Uterus (tissue), 3 donors: ENCODE measurements at regions not wholly inside any gene's neighbourhood (a gene's known extent, or its start where the extent isn't known, plus 50 kb on each side); places are given as distances from the start of the nearest gene placed in this dataset.

ENCODE experiments used
- DNase-seq, 2 donors: peaks; one replicate each; pipeline ENCODE4 v3.0.0-alpha.2; 2019 to 2020
- H3K27ac ChIP-seq, 2 donors: fragments of 200-600 bp; sonication (generic); 1 replicate in 1 of 2; 2 replicates in 1 of 2; pipeline ENCODE4 v1.5.1; 2016 to 2018
- H3K27me3 ChIP-seq, 2 donors: fragments of 200-600 bp; sonication (generic); one replicate each; pipeline ENCODE4 v1.5.1; 2018 to 2019; ENCODE audit warnings: control low read depth in 1 of 2
- H3K36me3 ChIP-seq, 2 donors: fragments of 200-600 bp; sonication (generic); one replicate each; pipeline ENCODE4 v1.5.1; 2019; ENCODE audit warnings: control low read depth in 1 of 2
- H3K4me1 ChIP-seq, 2 donors: fragments of 200-600 bp; sonication (generic); one replicate each; pipeline ENCODE4 v1.5.1; 2018 to 2019; ENCODE audit warnings: control low read depth in 1 of 2
- H3K4me3 ChIP-seq, 2 donors: fragments of 200-600 bp; sonication (generic); 1 replicate in 1 of 2; 2 replicates in 1 of 2; pipeline ENCODE4 v1.5.1; 2018 to 2019; ENCODE audit warnings: mild to moderate bottlenecking in 1 of 2
- H3K9me3 ChIP-seq, 2 donors: fragments of 200-600 bp; sonication (generic); one replicate each; pipeline ENCODE4 v1.5.1; 2019; ENCODE audit warnings: control low read depth in 1 of 2
- CTCF ChIP-seq, 4 experiments: fragments of 200-600 bp in 2 of 4; fragments of 450-650 bp in 2 of 4; sonication (generic) in 2 of 4; IDR thresholded peaks; one replicate each; pipeline ENCODE4 v1.5.1; 2016 to 2019; ENCODE audit warnings: antibody characterized with exemption in 4 of 4, mild to moderate bottlenecking in 2 of 4, moderate library complexity in 1 of 4
- POLR2A ChIP-seq, 2 donors: fragments of 450-650 bp; IDR thresholded peaks; one replicate each; pipeline ENCODE4 v1.6.1; 2016; ENCODE audit warnings: antibody characterized with exemption in 2 of 2, mild to moderate bottlenecking in 1 of 2, moderate library complexity in 1 of 2
- intact Hi-C: fragments of 100-400 bp; cut with DNase I; formaldehyde crosslinking; loops from one replicate; pipeline ENCODE4 v1.15.1; 2023; ENCODE audit warnings: low total_unique reads
- donor health status: DM: yes; HTN: yes; CAD: no.

DNA sequence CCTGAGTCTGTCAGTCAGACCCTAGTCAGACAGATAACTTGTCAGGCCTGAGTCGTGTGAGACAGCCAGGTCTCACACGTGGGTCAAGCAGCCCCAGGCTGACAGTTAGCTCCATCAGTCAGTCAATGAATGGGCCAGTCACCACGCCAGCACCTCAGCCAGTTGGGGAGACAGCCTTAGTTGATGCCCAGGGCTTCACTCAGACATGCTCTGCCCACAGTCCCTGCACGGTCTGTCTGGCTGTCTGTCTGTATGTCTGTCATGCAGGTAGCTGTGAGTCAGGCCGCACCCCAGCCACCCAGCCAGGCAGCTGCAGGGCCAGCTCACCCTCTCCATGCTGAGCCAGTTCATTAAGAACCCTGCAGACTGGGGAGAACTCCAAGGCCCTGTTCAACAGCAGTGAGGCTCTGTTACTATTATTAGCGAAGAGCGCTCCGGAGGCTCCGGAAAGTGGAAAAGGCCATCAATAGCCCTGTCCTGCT, 141.1 kb upstream of the PCBD1 start:
- Histone ChIP-seq H3K36me3 (no peaks in the 10 kb centered on the region), H3K27ac (no peak overlapping the region), H3K4me1 (no peaks in the 10 kb centered on the region), H3K27me3 (no peaks in the 10 kb centered on the region), H3K9me3 (no peaks in the 10 kb centered on the region), H3K4me3 (no peak overlapping the region)
- no peak for DNase-seq
- no peak for TF ChIP-seq CTCF (IDR thresholded peaks at IDR 0.05)
- intact Hi-C loops = no loop called here

GRCh38 chr10:71029907-71030306, 141.5 kb upstream of the PCBD1 start:
- H3K36me3 ChIP-seq = no peaks in the 10 kb centered on the region
- no peaks in the 10 kb centered on the region for H3K27me3 ChIP-seq
- DNase-seq = no peak
- H3K4me1 ChIP-seq = no peaks in the 10 kb centered on the region
- H3K4me3 ChIP-seq = no peak overlapping the region
- intact Hi-C loops = no loop called here
- TF ChIP-seq CTCF (IDR thresholded peaks at IDR 0.05) (no peak), POLR2A (IDR thresholded peaks at IDR 0.05) (no peak)
- H3K9me3 ChIP-seq = no peaks in the 10 kb centered on the region
- H3K27ac ChIP-seq = no peak overlapping the region

- H3K27me3 ChIP-seq = no peaks in the 10 kb centered on the region
- no peak for DNase-seq
- H3K4me1 ChIP-seq = no peaks in the 10 kb centered on the region
- TF ChIP-seq CTCF (IDR thresholded peaks at IDR 0.05) (no peak), POLR2A (IDR thresholded peaks at IDR 0.05) (no peak)
- no peak overlapping the region for H3K27ac ChIP-seq
- H3K9me3 ChIP-seq = no peaks in the 10 kb centered on the region
- intact Hi-C loops = no loop called here
- no peak overlapping the region for H3K4me3 ChIP-seq
- H3K36me3 ChIP-seq = no peaks in the 10 kb centered on the region
Observed at GRCh38 chr10:71031026-71031425, 142.7 kb upstream of the PCBD1 start.

GRCh38 chr10:71031603-71032002, 143.2 kb upstream of the PCBD1 start:
- no peak overlapping the region for H3K27ac ChIP-seq
- H3K27me3 ChIP-seq = no peaks in the 10 kb centered on the region
- H3K9me3 ChIP-seq = no peaks in the 10 kb centered on the region
- H3K4me1 ChIP-seq = no peaks in the 10 kb centered on the region
- no peak overlapping the region for H3K4me3 ChIP-seq
- TF ChIP-seq CTCF (IDR thresholded peaks at IDR 0.05) = no peak
- no peak for DNase-seq
- no peaks in the 10 kb centered on the region for H3K36me3 ChIP-seq
- intact Hi-C loops = no loop called here

GRCh38 chr10:71032887-71033286, 144.5 kb upstream of the PCBD1 start:
- intact Hi-C loops = no loop called here
- H3K27me3 ChIP-seq = no peaks in the 10 kb centered on the region
- no peak overlapping the region for H3K27ac ChIP-seq
- TF ChIP-seq POLR2A (IDR thresholded peaks at IDR 0.05) (no peak), CTCF (IDR thresholded peaks at IDR 0.05) (no peak)
- no peaks in the 10 kb centered on the region for H3K9me3 ChIP-seq
- H3K4me1 ChIP-seq = no peaks in the 10 kb centered on the region
- no peak for DNase-seq
- no peak overlapping the region for H3K4me3 ChIP-seq
- no peaks in the 10 kb centered on the region for H3K36me3 ChIP-seq
